Anterior cingulate cortex (tissue), 58 donors: ENCODE measurements at regions not wholly inside any gene's neighbourhood (a gene's known extent, or its start where the extent isn't known, plus 50 kb on each side); places are given as distances from the start of the nearest gene placed in this dataset.

Source experiments
- DNase-seq, 58 donors: peaks; one replicate each; lab custom pipeline; 2025; lab: John Stamatoyannopoulos, UW

- DNase-seq: no peak
These were observed 280.6 kb upstream of the RTL1 start for GRCh38 chr14:101184104-101184455.

- DNase-seq: no peak
These were observed 281.1 kb upstream of the RTL1 start for GRCh38 chr14:101184572-101184971.

- DNase-seq: no peak
These were observed 281.7 kb upstream of the RTL1 start for GRCh38 chr14:101185073-101185835.

GRCh38 chr14:101185946-101186345 lies 282.4 kb upstream of the RTL1 start:
- DNase-seq: no peak

GRCh38 chr14:101186544-101186943 lies 283.0 kb upstream of the RTL1 start:
- DNase-seq: no peak

GRCh38 chr14:101186992-101187815 lies 283.7 kb upstream of the RTL1 start:
- no peak for DNase-seq

GRCh38 chr14:101187816-101188570 lies 284.5 kb upstream of the RTL1 start:
- DNase-seq: no peak

- no peak for DNase-seq
These were observed 285.0 kb upstream of the RTL1 start for GRCh38 chr14:101188571-101188915.

- no peak for DNase-seq
These were observed 285.7 kb upstream of the RTL1 start for GRCh38 chr14:101189266-101189665.

- no peak for DNase-seq
These were observed 286.5 kb upstream of the RTL1 start for GRCh38 chr14:101189962-101190560.

GRCh38 chr14:101191101-101191720 lies 287.7 kb upstream of the RTL1 start:
- no peak for DNase-seq

- DNase-seq: no peak
These were observed 288.5 kb upstream of the RTL1 start for GRCh38 chr14:101191721-101192660.

GRCh38 chr14:101192661-101193000 lies 289.1 kb upstream of the RTL1 start:
- no peak for DNase-seq

- DNase-seq: no peak
These were observed 289.8 kb upstream of the RTL1 start for GRCh38 chr14:101193106-101193844.

GRCh38 chr14:101193845-101194372 lies 290.4 kb upstream of the RTL1 start:
- DNase-seq: no peak

- no peak for DNase-seq
These were observed 291.1 kb upstream of the RTL1 start for GRCh38 chr14:101194373-101195308.

- DNase-seq: no peak
These were observed 291.9 kb upstream of the RTL1 start for GRCh38 chr14:101195309-101195901.
